ENCODE measurements at regions not wholly inside any gene's neighbourhood (a gene's known extent, or its start where the extent isn't known, plus 50 kb on each side); places are given as distances from the start of the nearest gene placed in this dataset.

DNA sequence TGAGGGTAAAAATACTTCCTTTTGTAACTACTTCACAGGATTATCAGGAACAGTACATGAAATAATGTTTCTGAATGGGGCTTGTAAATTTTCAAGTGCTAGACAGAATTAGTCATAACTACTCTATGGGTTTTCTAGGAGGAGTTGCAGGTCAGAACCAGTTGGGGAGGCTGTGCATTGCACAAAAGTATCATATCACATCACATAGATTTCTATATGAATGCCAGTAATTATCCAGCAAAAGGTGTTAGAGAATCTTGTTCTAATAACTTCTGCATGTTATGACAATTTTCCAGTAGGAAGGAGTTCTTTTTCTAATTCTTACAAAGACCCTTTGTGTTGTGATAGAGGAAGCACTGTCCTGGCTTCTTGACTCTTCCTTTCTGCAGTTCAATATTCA, 551.6 kb downstream of the COL12A1 start:
- Histone ChIP-seq H3K4me1 (ENCODE audit: control insufficient read depth in 3 of 3, insufficient read depth in 2 of 3, low read depth in 1 of 3, low read length in 2 of 3) (no peaks in the 10 kb centered on the region), H3K36me3 (ENCODE audit: control insufficient read depth in 3 of 3, insufficient read depth in 2 of 3, low read depth in 1 of 3, low read length in 3 of 3) (no peaks in the 10 kb centered on the region), H3K27ac (ENCODE audit: low read depth in 1 of 3, low read length in 2 of 3) (no peak overlapping the region), H3K27me3 (ENCODE audit: control insufficient read depth in 3 of 3, insufficient read depth in 3 of 3, low read length in 3 of 3) (no peaks in the 10 kb centered on the region), H3K4me3 (ENCODE audit: low read depth in 1 of 3, low read length in 3 of 3) (no peak overlapping the region), H3K9me3 (ENCODE audit: control insufficient read depth in 2 of 2, insufficient read depth in 1 of 2, low read depth in 1 of 2, low read length in 1 of 2) (no peaks in the 10 kb centered on the region)
- DNase-seq (no peak), FAIRE-seq (no peak)

DNA sequence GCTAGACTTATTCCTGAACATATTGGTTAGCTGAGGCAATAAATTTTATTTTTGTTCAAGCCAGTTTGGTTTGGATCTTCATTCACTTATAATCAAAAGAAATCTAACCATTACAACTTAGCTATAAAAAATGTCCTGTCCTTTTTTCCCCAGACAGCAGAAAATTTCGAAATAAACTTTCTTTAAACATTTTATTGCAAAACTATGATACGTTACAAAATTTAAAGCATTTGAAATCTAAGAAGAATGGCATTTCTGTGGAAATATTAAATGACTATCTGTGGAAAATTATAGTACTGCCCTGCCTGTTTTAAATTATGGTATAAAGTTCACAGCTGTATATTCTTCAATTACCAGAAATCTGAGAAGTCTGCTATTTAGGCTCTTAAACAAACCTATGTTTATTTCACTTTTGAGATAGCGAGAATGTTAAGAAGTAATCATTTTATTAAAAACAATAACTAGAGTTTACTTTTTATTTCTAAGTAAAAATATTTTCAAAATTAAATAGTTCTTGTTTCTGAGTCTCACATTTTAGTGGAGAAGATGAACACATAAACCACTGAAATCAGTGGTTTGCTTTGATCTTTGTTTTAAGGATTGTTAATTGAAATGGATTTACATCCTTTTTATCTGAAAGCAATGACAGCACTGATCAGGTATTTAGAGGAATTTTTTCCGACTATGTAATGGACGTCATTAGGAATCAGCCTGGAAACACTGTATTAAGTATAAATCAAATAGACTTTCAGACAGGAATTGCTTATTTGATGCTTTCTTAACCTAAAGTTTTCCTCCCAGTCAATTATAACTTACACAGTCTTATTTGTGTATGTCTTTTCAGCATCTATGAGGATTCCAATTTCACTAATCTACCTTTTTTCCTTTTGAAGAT, 553.7 kb downstream of the COL12A1 start:
- Histone ChIP-seq H3K9me3 (ENCODE audit: control insufficient read depth in 2 of 2, insufficient read depth in 1 of 2, low read depth in 1 of 2, low read length in 1 of 2) (no peaks in the 10 kb centered on the region), H3K4me1 (ENCODE audit: control insufficient read depth in 3 of 3, insufficient read depth in 2 of 3, low read depth in 1 of 3, low read length in 2 of 3) (no peaks in the 10 kb centered on the region), H3K4me3 (ENCODE audit: low read depth in 1 of 3, low read length in 3 of 3) (no peak overlapping the region), H3K36me3 (ENCODE audit: control insufficient read depth in 3 of 3, insufficient read depth in 2 of 3, low read depth in 1 of 3, low read length in 3 of 3) (no peaks in the 10 kb centered on the region), H3K27ac (ENCODE audit: low read depth in 1 of 3, low read length in 2 of 3) (no peak overlapping the region), H3K27me3 (ENCODE audit: control insufficient read depth in 3 of 3, insufficient read depth in 3 of 3, low read length in 3 of 3) (no peaks in the 10 kb centered on the region)
- FAIRE-seq (no peak), DNase-seq (no peak)
- WGBS, 3 donors = 67 to 76% (median 69%) methylated on average over 5 of the region's 5 CpGs

DNA sequence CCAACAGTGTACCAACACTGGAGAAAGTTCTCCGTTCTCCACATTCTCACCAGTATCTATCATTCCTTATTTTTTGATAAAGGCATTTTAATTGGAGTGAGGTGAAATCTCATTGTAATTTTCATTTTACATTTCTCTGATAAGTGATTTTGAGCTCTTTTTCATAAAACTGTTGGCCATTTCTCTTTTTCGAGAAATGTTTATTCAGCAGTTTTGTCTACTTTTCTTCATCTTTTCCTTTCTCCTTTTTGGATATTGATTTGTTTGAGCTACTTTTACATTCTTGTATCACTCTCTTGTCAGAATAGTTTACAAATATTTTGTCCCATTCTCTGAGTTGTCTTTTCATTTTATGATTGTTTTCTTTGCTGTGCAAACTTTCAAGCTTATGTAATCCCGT, 555.2 kb downstream of the COL12A1 start:
- Histone ChIP-seq H3K4me3 (ENCODE audit: low read depth in 1 of 3, low read length in 3 of 3) (no peak overlapping the region), H3K9me3 (ENCODE audit: control insufficient read depth in 2 of 2, insufficient read depth in 1 of 2, low read depth in 1 of 2, low read length in 1 of 2) (no peaks in the 10 kb centered on the region), H3K27me3 (ENCODE audit: control insufficient read depth in 3 of 3, insufficient read depth in 3 of 3, low read length in 3 of 3) (no peaks in the 10 kb centered on the region), H3K27ac (ENCODE audit: low read depth in 1 of 3, low read length in 2 of 3) (no peak overlapping the region), H3K4me1 (ENCODE audit: control insufficient read depth in 3 of 3, insufficient read depth in 2 of 3, low read depth in 1 of 3, low read length in 2 of 3) (no peaks in the 10 kb centered on the region), H3K36me3 (ENCODE audit: control insufficient read depth in 3 of 3, insufficient read depth in 2 of 3, low read depth in 1 of 3, low read length in 3 of 3) (no peaks in the 10 kb centered on the region)
- no peak for FAIRE-seq
- 87 to 90% (median 88%) methylated on average over 3 of the region's 3 CpGs for WGBS, 3 donors
- DNase-seq = no peak

DNA sequence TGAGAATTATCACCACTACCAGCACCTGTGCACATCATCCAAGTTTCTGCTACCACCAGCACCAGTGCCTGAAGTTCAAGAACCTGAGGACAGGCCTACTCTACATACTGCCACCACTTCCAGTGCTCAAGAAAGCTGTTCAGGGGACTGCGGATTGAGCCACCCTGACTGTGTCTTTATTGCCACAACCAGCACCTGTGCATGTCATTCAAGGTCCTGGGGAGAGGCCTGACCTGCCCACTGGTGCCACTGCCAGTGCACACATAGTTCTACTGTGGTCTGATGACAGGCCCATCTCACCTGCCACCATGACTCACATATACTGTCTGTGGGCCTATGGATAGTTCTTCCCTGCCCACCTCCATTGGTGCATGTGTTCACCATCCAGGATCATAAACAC, 559.4 kb downstream of the COL12A1 start:
- Histone ChIP-seq H3K9me3 (ENCODE audit: control insufficient read depth in 2 of 2, insufficient read depth in 1 of 2, low read depth in 1 of 2, low read length in 1 of 2) (no peaks in the 10 kb centered on the region), H3K27me3 (ENCODE audit: control insufficient read depth in 3 of 3, insufficient read depth in 3 of 3, low read length in 3 of 3) (no peaks in the 10 kb centered on the region), H3K27ac (ENCODE audit: low read depth in 1 of 3, low read length in 2 of 3) (no peak overlapping the region), H3K4me1 (ENCODE audit: control insufficient read depth in 3 of 3, insufficient read depth in 2 of 3, low read depth in 1 of 3, low read length in 2 of 3) (no peaks in the 10 kb centered on the region), H3K36me3 (ENCODE audit: control insufficient read depth in 3 of 3, insufficient read depth in 2 of 3, low read depth in 1 of 3, low read length in 3 of 3) (no peaks in the 10 kb centered on the region), H3K4me3 (ENCODE audit: low read depth in 1 of 3, low read length in 3 of 3) (no peak overlapping the region)
- WGBS, 3 donors = 97 to 100% (median 100%) methylated on average over 1 of the region's 1 CpG
- no peak for FAIRE-seq
- no peak for DNase-seq

DNA sequence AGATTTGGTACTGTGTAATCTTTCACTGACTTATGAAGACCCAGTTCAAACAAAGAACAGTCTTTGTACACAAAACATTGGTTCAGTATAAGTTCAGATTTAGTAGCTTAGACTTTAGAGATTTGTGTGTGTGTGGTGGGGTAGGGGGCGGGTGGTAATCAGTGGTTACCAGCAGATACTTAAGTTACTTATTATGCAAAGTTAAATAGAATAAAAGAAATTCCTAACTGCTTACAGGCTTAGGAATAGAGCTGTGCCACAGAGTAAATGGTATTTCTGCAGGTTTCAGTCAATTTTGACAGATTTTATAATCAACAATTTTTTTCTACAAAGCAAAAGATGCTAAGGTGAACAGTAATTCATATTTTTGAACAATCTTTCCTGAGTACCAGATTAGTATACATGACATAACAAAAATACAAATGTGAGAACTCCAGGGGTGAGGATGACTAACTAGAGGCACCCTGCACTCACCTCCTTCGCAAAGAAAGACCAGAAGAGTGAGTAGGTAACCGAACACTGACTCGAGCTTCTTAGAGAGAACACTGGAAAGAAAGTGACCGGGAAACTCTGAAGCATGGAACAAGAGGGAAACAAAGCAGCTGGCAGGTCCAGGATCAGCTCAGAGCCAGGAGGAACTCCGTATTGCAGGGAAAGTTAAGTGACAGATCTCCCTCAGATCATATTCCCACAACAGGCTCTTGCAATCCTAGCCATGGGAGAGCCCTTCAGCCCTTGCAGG, 560.6 kb downstream of the COL12A1 start:
- H3K36me3 ChIP-seq (ENCODE audit: control insufficient read depth in 3 of 3, insufficient read depth in 2 of 3, low read depth in 1 of 3, low read length in 3 of 3) = no peaks in the 10 kb centered on the region
- DNase-seq = no peak
- H3K9me3 ChIP-seq (ENCODE audit: control insufficient read depth in 2 of 2, insufficient read depth in 1 of 2, low read depth in 1 of 2, low read length in 1 of 2) = no peaks in the 10 kb centered on the region
- H3K27me3 ChIP-seq (ENCODE audit: control insufficient read depth in 3 of 3, insufficient read depth in 3 of 3, low read length in 3 of 3) = no peaks in the 10 kb centered on the region
- no peak overlapping the region for H3K27ac ChIP-seq (ENCODE audit: low read depth in 1 of 3, low read length in 2 of 3)
- FAIRE-seq = no peak
- 65 to 75% (median 66%) methylated on average over 6 of the region's 6 CpGs for WGBS, 3 donors
- H3K4me1 ChIP-seq (ENCODE audit: control insufficient read depth in 3 of 3, insufficient read depth in 2 of 3, low read depth in 1 of 3, low read length in 2 of 3) = no peaks in the 10 kb centered on the region
- H3K4me3 ChIP-seq (ENCODE audit: low read depth in 1 of 3, low read length in 3 of 3) = no peak overlapping the region

DNA sequence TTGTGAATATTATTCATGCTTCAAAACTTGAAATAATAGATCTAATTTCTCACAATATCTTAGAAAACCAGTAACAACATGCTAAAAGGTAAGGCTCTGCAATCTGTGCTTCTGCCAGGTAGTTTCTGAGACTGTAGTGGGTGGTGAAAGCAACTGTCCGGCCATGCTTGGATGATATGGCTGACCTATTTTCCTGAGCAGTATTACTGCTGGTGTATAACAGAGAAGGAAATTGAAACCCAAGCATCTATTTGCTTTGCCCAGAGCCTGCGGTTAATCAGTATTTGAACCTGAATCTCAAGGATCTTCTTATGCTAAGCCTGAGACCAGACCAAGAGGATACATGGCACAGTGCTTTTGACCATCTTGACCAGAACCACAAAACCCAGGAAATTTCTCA, 563.8 kb downstream of the COL12A1 start:
- DNase-seq = no peak
- FAIRE-seq = no peak
- Histone ChIP-seq H3K27ac (ENCODE audit: low read depth in 1 of 3, low read length in 2 of 3) (no peak overlapping the region), H3K4me1 (ENCODE audit: control insufficient read depth in 3 of 3, insufficient read depth in 2 of 3, low read depth in 1 of 3, low read length in 2 of 3) (no peaks in the 10 kb centered on the region), H3K27me3 (ENCODE audit: control insufficient read depth in 3 of 3, insufficient read depth in 3 of 3, low read length in 3 of 3) (no peaks in the 10 kb centered on the region), H3K36me3 (ENCODE audit: control insufficient read depth in 3 of 3, insufficient read depth in 2 of 3, low read depth in 1 of 3, low read length in 3 of 3) (no peaks in the 10 kb centered on the region), H3K9me3 (ENCODE audit: control insufficient read depth in 2 of 2, insufficient read depth in 1 of 2, low read depth in 1 of 2, low read length in 1 of 2) (no peaks in the 10 kb centered on the region), H3K4me3 (ENCODE audit: low read depth in 1 of 3, low read length in 3 of 3) (no peak overlapping the region)
- 86 to 90% (median 89%) methylated on average over 2 of the region's 2 CpGs for WGBS, 3 donors

DNA sequence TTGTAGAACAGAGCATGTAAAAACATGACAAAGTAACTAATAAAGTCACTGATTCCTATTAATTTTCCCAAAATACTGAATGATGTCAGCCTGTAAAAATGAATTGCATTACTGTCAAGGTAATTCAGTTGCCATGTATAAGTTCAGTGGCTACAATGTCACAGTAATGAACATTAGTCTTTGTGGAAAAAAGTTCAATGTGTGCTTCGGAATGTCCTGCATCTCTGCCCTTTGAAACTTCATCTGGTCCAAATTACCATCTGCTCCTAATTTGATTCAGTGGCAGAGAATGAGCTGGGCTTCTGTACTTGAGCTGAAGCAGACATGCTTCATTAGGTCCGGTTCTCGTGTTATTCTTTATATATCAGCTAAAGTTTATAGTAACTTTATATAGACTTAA, 567.4 kb downstream of the COL12A1 start:
- no peak for FAIRE-seq
- H3K4me3 ChIP-seq (ENCODE audit: low read depth in 1 of 3, low read length in 3 of 3) = no peak overlapping the region
- no peaks in the 10 kb centered on the region for H3K36me3 ChIP-seq (ENCODE audit: control insufficient read depth in 3 of 3, insufficient read depth in 2 of 3, low read depth in 1 of 3, low read length in 3 of 3)
- no peaks in the 10 kb centered on the region for H3K9me3 ChIP-seq (ENCODE audit: control insufficient read depth in 2 of 2, insufficient read depth in 1 of 2, low read depth in 1 of 2, low read length in 1 of 2)
- no peaks in the 10 kb centered on the region for H3K27me3 ChIP-seq (ENCODE audit: control insufficient read depth in 3 of 3, insufficient read depth in 3 of 3, low read length in 3 of 3)
- 68 to 77% (median 71%) methylated on average over 3 of the region's 3 CpGs for WGBS, 3 donors
- no peaks in the 10 kb centered on the region for H3K4me1 ChIP-seq (ENCODE audit: control insufficient read depth in 3 of 3, insufficient read depth in 2 of 3, low read depth in 1 of 3, low read length in 2 of 3)
- no peak for DNase-seq
- no peak overlapping the region for H3K27ac ChIP-seq (ENCODE audit: low read depth in 1 of 3, low read length in 2 of 3)

DNA sequence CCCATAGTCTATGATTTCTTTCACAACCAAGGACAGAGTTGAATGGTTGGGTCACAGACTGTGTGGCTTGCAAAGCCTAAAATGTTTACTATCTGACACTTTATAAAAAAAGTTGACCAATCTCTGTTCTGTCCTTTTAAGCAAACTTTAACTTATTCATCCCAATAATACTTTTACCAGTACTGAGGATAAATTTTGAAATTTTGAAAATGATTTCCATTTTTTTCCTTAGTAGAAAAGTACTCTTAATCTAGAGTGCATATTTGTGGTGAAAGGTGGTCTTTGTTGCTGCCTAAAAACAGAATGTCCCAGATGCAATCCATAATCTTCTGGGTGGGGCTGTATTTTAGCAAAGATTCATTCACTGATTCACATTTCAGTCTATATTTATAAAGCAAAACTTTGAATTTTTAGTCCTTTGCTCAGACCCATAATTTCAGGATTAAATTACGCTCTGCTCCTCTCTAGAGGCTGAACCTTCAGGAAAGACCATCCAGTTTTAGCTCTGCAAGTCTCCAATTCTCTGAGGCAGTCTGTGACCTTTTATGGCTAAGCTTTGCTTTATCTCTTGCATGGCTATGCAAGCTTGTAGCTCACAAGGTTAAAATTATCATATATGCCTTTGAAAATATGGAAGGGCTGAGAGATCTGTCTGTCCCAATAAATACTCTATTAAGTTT, 573.5 kb downstream of the COL12A1 start:
- 72 to 82% (median 73%) methylated on average over 1 of the region's 1 CpG for WGBS, 3 donors
- Histone ChIP-seq H3K4me3 (ENCODE audit: low read depth in 1 of 3, low read length in 3 of 3) (no peak overlapping the region), H3K9me3 (ENCODE audit: control insufficient read depth in 2 of 2, insufficient read depth in 1 of 2, low read depth in 1 of 2, low read length in 1 of 2) (no peaks in the 10 kb centered on the region), H3K27ac (ENCODE audit: low read depth in 1 of 3, low read length in 2 of 3) (no peak overlapping the region), H3K36me3 (ENCODE audit: control insufficient read depth in 3 of 3, insufficient read depth in 2 of 3, low read depth in 1 of 3, low read length in 3 of 3) (no peaks in the 10 kb centered on the region), H3K4me1 (ENCODE audit: control insufficient read depth in 3 of 3, insufficient read depth in 2 of 3, low read depth in 1 of 3, low read length in 2 of 3) (no peaks in the 10 kb centered on the region), H3K27me3 (ENCODE audit: control insufficient read depth in 3 of 3, insufficient read depth in 3 of 3, low read length in 3 of 3) (no peaks in the 10 kb centered on the region)
- DNase-seq = no peak
- no peak for FAIRE-seq

Measured in small intestine (tissue), 7 donors.